ENCODE measurements at regions not wholly inside any gene's neighbourhood (a gene's known extent, or its start where the extent isn't known, plus 50 kb on each side); places are given as distances from the start of the nearest gene placed in this dataset.

GRCh38 chr3:70631716-70632307 lies 319.4 kb upstream of the MDFIC2 start (continued):
- TF ChIP-seq SFPQ (IDR thresholded peaks at IDR 0.05; ENCODE audit: low read depth, low read length): no peak
- no peak for TF ChIP-seq ZMIZ1 (IDR thresholded peaks at IDR 0.05; ENCODE audit: low read depth in 2 of 2, low read length in 2 of 2)
- TF ChIP-seq HEY1 (CRISPR knock-in tag; IDR thresholded peaks at IDR 0.05; ENCODE audit: borderline replicate concordance): no peak
- TF ChIP-seq ZNF785 (CRISPR knock-in tag; IDR thresholded peaks at IDR 0.05): no peak
- no peak for TF ChIP-seq SMAD2 (IDR thresholded peaks at IDR 0.05; ENCODE audit: low read depth, low read length)
- TF ChIP-seq ZNF140 (CRISPR knock-in tag; IDR thresholded peaks at IDR 0.05): no peak
- no peak for TF ChIP-seq TRIM25 (IDR thresholded peaks at IDR 0.05; ENCODE audit: borderline replicate concordance)
- TF ChIP-seq ZC3H8 (IDR thresholded peaks at IDR 0.05): no peak
- TF ChIP-seq MLLT1 (IDR thresholded peaks at IDR 0.05): no peak
- no peak for TF ChIP-seq RFX7 (CRISPR knock-in tag; IDR thresholded peaks at IDR 0.05)
- TF ChIP-seq RAD21 (CRISPR knock-in tag; conservative IDR thresholded peaks at IDR 0.05 in 1 of 2, IDR thresholded peaks at IDR 0.05 in 1 of 2): no peak
